Testis (tissue), 2 donors: ENCODE measurements at regions not wholly inside any gene's neighbourhood (a gene's known extent, or its start where the extent isn't known, plus 50 kb on each side); places are given as distances from the start of the nearest gene placed in this dataset.

Experiments
- CTCF ChIP-seq, 3 experiments: fragments of 450-650 bp in 2 of 3; fragments of 200-600 bp in 1 of 3; sonication (generic) in 1 of 3; IDR thresholded peaks; one replicate each; pipeline ENCODE4 v1.5.1; 2016 to 2019; ENCODE audit warnings: antibody characterized with exemption in 3 of 3, mild to moderate bottlenecking in 2 of 3, moderate library complexity in 1 of 3
- POLR2A ChIP-seq: fragments of 450-650 bp; IDR thresholded peaks from one replicate; pipeline ENCODE4 v1.6.1; 2017; ENCODE audit warnings: antibody characterized with exemption, mild to moderate bottlenecking, moderate library complexity

- TF ChIP-seq POLR2A = no peak
- TF ChIP-seq CTCF (IDR thresholded peaks at IDR 0.05) = no peak
These were observed 72.2 kb upstream of the SLC25A33 start for GRCh38 chr1:9466780-9467758.
